NCI-H146 (cell line): ENCODE measurements at regions not wholly inside any gene's neighbourhood (a gene's known extent, or its start where the extent isn't known, plus 50 kb on each side); places are given as distances from the start of the nearest gene placed in this dataset.
A peak's percentile ranks its signal among the peaks of the same experiment; 100 is the strongest.

Experiments
- DNase-seq: peaks from one replicate; lab custom pipeline; 2025; lab: John Stamatoyannopoulos, UW

- no peak for DNase-seq
Observed at GRCh38 chr1:67948151-67949080, 102.0 kb downstream of the DIRAS3 start.

DNA sequence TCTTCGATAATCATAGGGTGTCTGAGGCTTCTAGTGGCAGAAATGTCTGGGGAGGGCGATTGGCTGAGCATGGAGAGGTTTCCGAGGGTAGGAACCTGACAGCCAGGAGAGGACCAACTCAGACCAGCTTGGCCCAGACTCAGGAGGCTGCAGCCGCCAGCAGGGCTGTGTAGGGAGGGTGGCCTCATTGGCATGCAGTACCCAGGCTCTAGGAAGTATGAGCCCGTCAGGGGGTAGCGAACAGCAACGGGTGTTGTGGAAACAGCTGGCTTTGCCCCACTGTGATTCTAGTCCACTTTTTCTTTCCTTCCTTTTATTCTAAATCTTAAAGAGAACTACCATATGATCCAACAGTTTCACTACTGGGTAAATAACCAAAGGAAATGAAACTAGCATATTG is 103.3 kb downstream of the DIRAS3 start:
- DNase-seq, result peak; percentile 63

- DNase-seq, result peak; percentile 79
Observed at GRCh38 chr1:67945733-67946374, 104.6 kb downstream of the DIRAS3 start.

- DNase-seq, result no peak
Observed at GRCh38 chr1:67942274-67942673, 108.2 kb downstream of the DIRAS3 start.

- no peak for DNase-seq
Observed at GRCh38 chr1:67941746-67942145, 108.5 kb upstream of the GNG12 start.

- DNase-seq, result peak; percentile 56
Observed at GRCh38 chr1:67941155-67941554, 107.9 kb upstream of the GNG12 start.

DNA sequence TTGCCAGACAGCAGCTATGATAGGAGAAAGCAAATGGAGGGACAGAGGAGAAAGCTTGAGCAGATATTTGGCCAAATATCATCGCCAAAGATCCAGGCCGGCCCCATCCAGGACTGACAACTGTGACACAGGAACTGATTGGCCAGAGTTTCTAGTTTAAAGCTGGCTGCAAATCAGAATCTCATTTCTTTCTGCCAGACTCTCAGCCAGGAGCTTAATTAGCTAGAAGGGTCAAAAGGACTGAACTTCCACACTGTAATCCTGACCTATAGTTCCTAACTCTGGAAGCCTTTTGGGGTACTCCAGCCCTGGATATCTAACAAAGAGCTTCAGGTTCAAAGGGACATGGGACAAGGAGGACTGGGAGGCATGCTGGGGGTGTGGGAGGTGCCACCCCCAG is 106.7 kb upstream of the GNG12 start:
- DNase-seq, result no peak

DNA sequence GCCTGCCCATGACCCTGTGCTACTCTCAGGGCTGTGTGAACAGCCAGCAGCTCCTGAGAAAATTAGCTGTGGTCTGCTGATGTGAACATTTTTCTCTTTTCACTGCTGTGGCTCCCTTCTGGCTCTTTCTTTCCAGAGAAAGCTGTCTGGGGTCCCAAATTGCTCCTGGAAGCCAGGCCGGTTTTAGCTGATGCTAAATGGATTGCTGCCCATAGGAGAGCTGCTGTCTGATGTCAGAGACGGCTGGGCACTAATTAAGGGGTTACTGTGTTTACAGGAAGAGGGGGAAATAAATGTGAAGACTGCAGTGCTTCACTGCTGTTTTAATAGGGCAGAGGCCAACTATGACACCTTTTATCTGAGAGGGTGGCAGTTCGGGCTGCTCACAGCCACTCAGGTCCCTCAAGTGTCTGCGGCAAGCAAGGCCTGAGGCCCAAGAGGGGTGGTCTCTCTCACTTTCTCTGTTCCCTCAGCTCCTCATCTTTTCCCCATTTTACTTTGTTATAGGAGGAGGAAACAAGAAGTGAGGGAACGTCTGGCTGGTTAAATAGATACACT is 106.0 kb upstream of the GNG12 start:
- DNase-seq, result peak; percentile 18

DNA sequence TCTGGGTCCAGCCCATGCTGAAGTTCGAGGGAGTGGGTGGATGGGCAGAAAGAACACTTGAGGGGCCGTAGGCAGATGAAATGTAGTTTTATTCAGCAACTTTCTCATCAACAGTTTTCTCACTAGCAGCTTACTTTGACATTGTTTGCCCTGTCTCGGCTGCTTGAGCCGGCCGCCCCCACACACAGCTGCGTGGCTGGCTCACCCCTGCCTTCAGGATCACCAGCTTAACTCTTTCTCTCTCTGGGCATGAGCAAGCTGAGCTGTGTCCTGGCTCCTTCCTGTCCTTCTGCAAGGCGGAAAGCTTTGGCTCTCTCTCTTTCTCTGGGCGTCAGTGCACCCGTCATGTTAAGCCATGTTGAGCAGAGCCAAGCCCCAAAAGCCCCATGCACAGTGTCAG is 104.4 kb upstream of the GNG12 start:
- no peak for DNase-seq

- DNase-seq, result no peak
Observed at GRCh38 chr1:67937010-67937409, 103.7 kb upstream of the GNG12 start.

DNA sequence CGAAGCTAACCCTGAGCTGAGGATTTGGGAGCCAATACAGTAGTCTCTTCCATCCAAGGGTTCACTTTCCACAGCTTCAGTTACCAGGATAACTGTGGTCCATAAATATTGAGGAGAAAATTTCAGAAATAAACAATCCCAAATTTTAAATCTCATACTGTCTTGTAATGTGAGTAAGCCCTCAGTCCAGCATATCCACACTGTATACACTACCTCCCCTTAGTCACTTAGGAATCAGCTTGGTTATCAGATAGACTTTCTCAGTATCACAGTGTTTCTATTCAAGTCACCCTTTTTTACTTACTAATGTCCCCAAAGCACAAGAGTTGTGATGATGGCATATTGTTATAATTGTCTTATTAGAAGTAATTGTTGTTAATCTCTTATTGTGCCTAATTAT is 102.3 kb upstream of the GNG12 start:
- no peak for DNase-seq

DNA sequence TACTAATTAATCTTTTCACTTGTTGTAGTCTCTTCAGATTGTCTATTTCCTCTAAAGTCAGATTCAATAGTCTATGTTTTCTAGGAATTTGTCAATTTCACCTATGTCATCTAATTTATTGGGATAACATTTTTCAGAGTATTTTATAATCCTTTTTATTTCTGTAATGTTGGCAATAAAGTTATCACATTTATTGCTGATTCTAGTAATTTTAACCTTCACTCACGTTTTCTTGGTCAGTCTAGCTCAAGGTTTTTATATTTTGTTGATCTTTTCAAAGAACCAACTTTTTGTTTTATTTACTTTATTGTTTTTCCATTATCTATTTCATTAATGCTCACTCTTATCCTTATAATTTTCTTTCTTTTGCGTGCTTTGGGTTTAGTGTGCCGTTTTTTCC is 97.9 kb upstream of the GNG12 start:
- no peak for DNase-seq

DNA sequence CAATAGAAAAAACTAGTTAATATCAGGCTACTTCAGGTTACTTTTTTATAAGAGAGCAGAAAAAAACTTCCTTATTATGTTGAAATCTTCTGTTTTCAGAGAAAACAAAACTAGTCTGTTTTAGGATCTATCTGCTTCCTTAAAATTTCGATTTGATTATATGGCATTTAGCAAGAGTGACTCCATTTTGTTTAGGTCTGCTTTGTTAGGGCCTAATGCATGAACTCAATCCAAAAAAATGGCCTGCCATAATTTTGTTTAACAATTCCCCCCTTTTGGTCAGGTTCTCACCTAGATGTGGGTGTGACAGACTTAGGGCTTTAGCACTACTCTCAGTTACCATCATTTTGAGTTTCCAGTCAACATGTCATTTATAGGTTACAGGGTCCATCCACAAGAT is 89.8 kb upstream of the GNG12 start:
- no peak for DNase-seq

DNA sequence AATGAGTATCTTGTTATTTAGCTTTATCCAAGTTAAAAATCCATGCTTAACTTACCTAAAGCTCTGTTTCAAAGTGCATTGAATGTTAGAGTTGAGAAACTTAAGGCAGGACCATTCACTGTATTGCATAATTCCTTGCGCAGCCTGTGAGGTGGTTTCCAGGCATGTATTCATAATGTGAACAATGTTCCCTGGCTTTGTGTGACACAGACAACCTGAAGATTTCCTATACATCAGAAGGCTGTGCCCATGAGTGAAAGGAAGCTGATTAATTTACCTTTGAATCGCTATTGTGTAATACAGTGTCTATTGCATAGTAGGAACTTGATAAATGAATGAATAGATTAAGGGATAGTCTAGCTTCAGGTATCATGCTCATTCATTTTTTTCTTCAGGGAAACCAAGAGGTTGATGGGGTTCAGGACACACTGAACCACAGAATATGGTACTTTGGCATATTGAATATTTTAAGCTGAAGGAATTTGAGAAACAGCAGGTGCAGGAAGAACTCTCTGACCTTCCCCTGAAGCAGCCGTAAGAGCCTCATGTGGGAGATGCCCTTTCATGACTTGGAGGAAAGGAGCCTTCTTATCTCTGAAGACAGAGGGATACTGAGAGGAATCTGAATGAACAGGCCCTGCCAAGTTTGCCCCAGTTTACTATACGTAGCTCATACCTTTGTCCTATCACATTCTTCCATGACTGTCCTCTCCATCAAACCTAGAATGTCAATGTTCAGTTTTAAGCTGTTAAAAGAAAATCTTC is 88.6 kb upstream of the GNG12 start:
- no peak for DNase-seq

GRCh38 chr1:67919274-67920072 is 86.2 kb upstream of the GNG12 start:
- no peak for DNase-seq

DNA sequence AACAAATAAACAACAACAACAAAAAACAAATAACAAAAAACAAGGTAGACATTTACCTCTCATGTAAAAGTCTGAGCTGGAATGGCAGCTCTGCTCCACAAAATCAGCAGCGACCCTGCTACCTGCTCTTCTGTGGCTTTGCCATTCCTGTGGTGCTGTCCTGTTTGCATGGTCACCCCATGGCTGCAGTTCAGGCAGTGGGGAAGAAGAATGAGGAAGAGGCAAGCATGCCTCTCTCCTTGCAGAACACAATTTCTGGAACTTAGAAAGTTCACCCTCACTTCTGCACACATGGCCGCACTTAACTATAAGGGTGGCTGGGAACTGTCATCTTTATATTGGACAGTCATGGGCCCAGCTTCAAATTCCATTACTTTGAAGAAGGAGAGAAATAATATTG is 84.8 kb upstream of the GNG12 start:
- no peak for DNase-seq

DNA sequence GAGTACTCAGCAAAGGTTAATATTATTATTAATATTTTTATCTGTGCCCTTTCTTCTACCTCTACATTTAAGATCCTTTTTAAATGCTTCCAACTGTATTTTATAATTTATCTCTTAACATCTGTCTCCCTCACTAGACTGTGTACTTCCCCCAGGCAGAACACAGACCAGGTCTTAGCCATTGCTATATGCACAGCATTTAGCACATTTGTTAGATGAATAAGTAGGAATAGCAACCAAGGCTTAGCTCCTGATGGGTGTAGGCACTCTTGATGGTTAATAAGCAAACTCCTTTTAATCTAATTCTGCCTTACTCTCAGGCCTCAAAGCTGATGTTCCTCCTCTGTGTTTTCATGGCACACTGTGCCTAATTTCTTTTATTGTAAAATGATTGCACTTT is 83.7 kb upstream of the GNG12 start:
- no peak for DNase-seq

DNA sequence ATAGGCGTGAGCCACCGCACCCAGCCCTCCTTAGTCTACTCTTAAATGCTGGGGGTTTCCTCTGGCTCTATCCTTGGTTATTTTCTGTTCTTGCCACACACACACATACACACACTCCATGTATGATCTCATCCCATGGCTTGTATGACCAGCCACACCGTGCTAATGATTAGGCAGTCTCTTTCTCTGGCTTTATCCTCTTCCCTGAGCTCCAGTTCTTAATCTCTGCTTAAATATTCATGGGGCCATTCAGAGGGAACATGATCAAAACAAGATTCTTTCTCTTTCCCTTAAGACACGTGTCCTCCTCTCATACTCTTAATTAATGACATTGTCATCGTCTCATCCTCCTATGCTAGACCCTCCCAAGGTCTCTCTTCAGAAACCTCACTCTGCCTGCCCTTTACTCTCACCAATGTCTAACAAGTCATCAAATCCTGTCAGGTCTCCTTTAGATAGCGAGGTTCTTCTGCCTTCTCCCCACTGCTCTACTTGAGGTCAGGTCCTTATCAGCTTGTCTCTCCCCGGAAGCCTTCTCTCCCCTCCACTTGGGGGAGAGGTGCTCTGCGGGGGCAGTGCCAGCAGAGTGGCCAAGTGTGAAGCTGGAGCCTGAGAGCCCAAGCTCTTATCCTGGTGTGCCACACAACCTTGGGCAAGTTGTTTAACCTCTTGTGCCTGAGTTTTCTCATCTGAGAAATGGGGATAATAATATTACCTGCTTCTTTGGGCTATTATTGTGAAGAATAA is 83.0 kb upstream of the GNG12 start:
- no peak for DNase-seq

- DNase-seq, result no peak
Observed at GRCh38 chr1:67909776-67910175, 76.5 kb upstream of the GNG12 start.

DNA sequence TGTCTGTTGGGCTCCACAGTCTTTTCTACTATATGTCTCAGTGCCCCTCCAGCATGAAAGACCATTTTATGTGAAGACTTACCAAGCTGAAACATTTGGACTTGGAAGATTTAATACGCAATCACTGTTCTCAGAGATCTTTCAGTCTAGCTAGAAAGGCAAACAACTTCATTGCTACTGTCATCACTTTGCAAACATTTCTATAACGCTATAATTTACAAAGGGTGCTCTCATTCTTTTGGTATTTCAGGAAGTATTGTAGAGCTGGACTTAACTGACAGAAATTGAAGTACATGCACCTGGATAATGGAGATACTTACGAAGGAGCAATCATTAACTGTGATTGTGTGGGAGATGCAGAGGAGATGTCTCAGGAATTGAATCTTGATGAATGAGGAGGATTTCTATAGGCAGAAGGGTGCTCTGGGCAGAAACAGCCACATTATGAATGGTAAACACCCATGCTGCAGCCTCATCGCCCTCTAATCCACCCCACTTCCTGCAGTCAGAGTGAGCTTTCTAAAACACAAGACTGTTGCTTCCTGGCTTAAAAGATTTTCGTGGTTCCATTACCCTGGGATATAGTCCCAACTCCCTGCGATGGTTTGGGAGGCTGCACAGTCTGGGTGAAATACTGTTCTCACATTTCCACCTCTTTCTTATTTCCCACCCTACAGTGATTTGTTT is 75.1 kb upstream of the GNG12 start:
- no peak for DNase-seq
